Endothelial cell of umbilical vein (primary cell): ENCODE measurements at regions not wholly inside any gene's neighbourhood (a gene's known extent, or its start where the extent isn't known, plus 50 kb on each side); places are given as distances from the start of the nearest gene placed in this dataset.

Experiments used
- BruUV-seq: library from RNA; stranded (reverse); fragments of 400-500 nt; replicated peaks from 2 replicates; lab custom pipeline; 2021; lab: Mats Ljungman, UMichigan
- CTCF ChIA-PET: fragments of 300-600, 350-600 bp; sonication (Branson Sonifier 250); formaldehyde crosslinking; loops from one replicate; lab custom pipeline; 2021; ENCODE audit warnings: antibody characterized with exemption, inconsistent platforms; lab: Charles Lee
- POLR2A ChIA-PET: fragments of 300-600, 350-600 bp; sonication (Branson Sonifier 250); formaldehyde crosslinking; loops from one replicate; lab custom pipeline; 2021; ENCODE audit warnings: antibody characterized with exemption, inconsistent platforms; lab: Charles Lee
- DNase-seq: peaks from one replicate; pipeline ENCODE4 v3.0.0-alpha.2; 2011; ENCODE audit warnings: low read depth, low spot score
- FAIRE-seq: peaks from 2 replicates; lab custom pipeline; 2011; peaks lifted over from hg19 to GRCh38; lab: Jason Lieb, UNC
- H2AFZ ChIP-seq: 2 replicates; pipeline ENCODE4 v1.6.0; 2012; ENCODE audit warnings: low read depth, low read length, control low read depth, inconsistent platforms
- H3K27ac ChIP-seq: 2 replicates; pipeline ENCODE4 v1.5.1; 2011; ENCODE audit warnings: low read depth, mild to moderate bottlenecking, control low read depth, low read length, moderate library complexity; ENCODE audit not compliant: insufficient read depth
- H3K27me3 ChIP-seq, 2 experiments: 2 replicates each; pipeline versions ENCODE4 v1.6.0 to v1.6.1; 2011; ENCODE audit warnings: low read length in 2 of 2, mixed read lengths in 1 of 2; ENCODE audit not compliant: control insufficient read depth in 2 of 2, insufficient read depth in 2 of 2
- H3K36me3 ChIP-seq, 2 experiments: 2 replicates in 1 of 2; 3 replicates in 1 of 2; pipeline ENCODE4 v1.5.1; 2011; ENCODE audit warnings: low read length in 2 of 2, mild to moderate bottlenecking in 1 of 2, moderate library complexity in 1 of 2; ENCODE audit not compliant: control insufficient read depth in 2 of 2, insufficient read depth in 2 of 2; ENCODE audit errors: extremely low read depth in 1 of 2
- H3K4me1 ChIP-seq: 3 replicates; pipeline ENCODE4 v1.5.1; 2011; ENCODE audit warnings: mild to moderate bottlenecking, low read length; ENCODE audit not compliant: control insufficient read depth, insufficient read depth; ENCODE audit errors: extremely low read depth
- H3K4me2 ChIP-seq: 2 replicates; pipeline ENCODE4 v1.6.1; 2011; ENCODE audit warnings: low read length, control low read depth, mixed read lengths; ENCODE audit not compliant: insufficient read depth
- H3K4me3 ChIP-seq, 3 experiments: fragments of 200-600 bp in 1 of 3; sonication (generic), shearing (Covaris generic) in 1 of 3; replicated peaks in 1 of 3; 2 replicates each; pipeline ENCODE4 v1.5.1; 2011 to 2016; ENCODE audit warnings: control low read depth in 3 of 3, low read length in 3 of 3, mild to moderate bottlenecking in 2 of 3, inconsistent platforms in 1 of 3, low read depth in 1 of 3, moderate library complexity in 1 of 3; ENCODE audit not compliant: insufficient read depth in 1 of 3
- H3K79me2 ChIP-seq: 2 replicates; pipeline ENCODE4 v1.6.0; 2012; ENCODE audit warnings: low read length, inconsistent platforms; ENCODE audit not compliant: control insufficient read depth, insufficient read depth
- H3K9ac ChIP-seq: replicated peaks from 2 replicates; pipeline ENCODE3; 2011; ENCODE audit warnings: low read length, control low read depth; ENCODE audit not compliant: insufficient read depth; ENCODE audit errors: extremely low read depth
- H3K9me1 ChIP-seq: replicated peaks from 3 replicates; pipeline ENCODE4 v1.6.0; 2011; ENCODE audit warnings: mild to moderate bottlenecking, low read length; ENCODE audit not compliant: control insufficient read depth, insufficient read depth; ENCODE audit errors: extremely low read depth
- H3K9me3 ChIP-seq: replicated peaks from 2 replicates; pipeline ENCODE4 v1.5.1; 2012; ENCODE audit warnings: low read length, inconsistent platforms; ENCODE audit not compliant: control insufficient read depth, insufficient read depth
- H4K20me1 ChIP-seq: replicated peaks from 2 replicates; pipeline ENCODE3; 2011; ENCODE audit warnings: mild to moderate bottlenecking, low read length; ENCODE audit not compliant: control insufficient read depth, insufficient read depth; ENCODE audit errors: extremely low read depth
- EZH2 ChIP-seq: IDR thresholded peaks from 2 replicates; pipeline ENCODE4 v1.6.1; 2012; ENCODE audit warnings: borderline replicate concordance, low read depth, mild to moderate bottlenecking, moderate library complexity, low read length, inconsistent platforms; ENCODE audit not compliant: severe bottlenecking
- FOS ChIP-seq: IDR thresholded peaks from 2 replicates; pipeline ENCODE4 v1.6.1; 2011; ENCODE audit warnings: mild to moderate bottlenecking, low read length, moderate library complexity, borderline replicate concordance; ENCODE audit not compliant: insufficient read depth
- GATA2 ChIP-seq: IDR thresholded peaks from 2 replicates; pipeline ENCODE4 v1.7.0; 2011; ENCODE audit warnings: low read depth, mild to moderate bottlenecking, moderate library complexity, mixed read lengths, low read length; ENCODE audit not compliant: insufficient read length, insufficient read depth
- JUN ChIP-seq: IDR thresholded peaks from 2 replicates; pipeline ENCODE4 v1.6.1; 2011; ENCODE audit warnings: borderline replicate concordance, low read depth; ENCODE audit not compliant: insufficient read length, insufficient read depth
- MAX ChIP-seq: IDR thresholded peaks from 2 replicates; pipeline ENCODE4 v1.6.1; 2011; ENCODE audit not compliant: insufficient read depth, insufficient read length
- MYC ChIP-seq: IDR thresholded peaks from one replicate; pipeline ENCODE4 v1.6.1; 2011; ENCODE audit warnings: mild to moderate bottlenecking, low read depth, low read length
- POLR2A ChIP-seq: IDR thresholded peaks from 2 replicates; pipeline ENCODE4 v1.6.1; 2012; ENCODE audit warnings: low read depth, mild to moderate bottlenecking, control low read depth, low read length
- POLR2AphosphoS5 ChIP-seq: IDR thresholded peaks from 2 replicates; pipeline ENCODE4 v1.6.1; 2012; ENCODE audit warnings: low read depth, mild to moderate bottlenecking, control low read depth, low read length, moderate library complexity; ENCODE audit not compliant: insufficient read depth
- dilution Hi-C: fragments of 300-500 bp; cut with MboI; formaldehyde crosslinking; loops from one replicate; pipeline ENCODE4 v1.15.0; 2019; ENCODE audit warnings: low sequenced_read_pairs; ENCODE audit not compliant: extremely low pct_ligation_motif_present
- intact Hi-C: fragments of 100-400 bp; cut with micrococcal nuclease; formaldehyde crosslinking; loops from one replicate; pipeline ENCODE4 v1.10.0; 2022
- TF ChIP-seq, protein P1 (sequence below), 2 donors: IDR thresholded peaks; 1 replicate in 1 of 2; 2 replicates in 1 of 2; pipeline ENCODE4 v1.5.1; 2011; ENCODE audit warnings: low read length in 2 of 2, mild to moderate bottlenecking in 2 of 2, moderate library complexity in 2 of 2, control low read depth in 1 of 2, inconsistent platforms in 1 of 2, low read depth in 1 of 2; ENCODE audit not compliant: insufficient read depth in 1 of 2; ENCODE audit errors: extremely low read depth in 1 of 2

DNA sequence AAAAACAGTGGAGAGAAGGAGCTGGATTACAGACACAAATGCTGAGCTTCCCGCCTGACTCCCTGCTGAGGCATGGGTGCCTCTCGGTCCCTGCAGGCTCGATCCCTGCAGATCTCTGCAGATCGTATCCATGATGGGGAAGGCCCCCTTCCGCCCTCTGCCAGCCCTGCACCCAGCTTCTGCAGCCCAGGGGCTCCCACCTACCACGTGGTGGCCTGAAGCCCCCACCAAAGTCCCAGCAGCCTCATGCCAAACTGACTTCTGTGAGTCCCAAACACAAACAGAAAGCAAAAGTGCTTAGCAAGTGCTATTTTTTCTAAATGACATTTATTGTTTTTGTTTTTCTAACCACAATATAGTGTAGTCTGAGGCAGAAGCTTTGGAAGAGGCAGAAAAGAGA lies 127.1 kb upstream of the CHST15 start:
- Histone ChIP-seq H2AFZ (no peak overlapping the region), H4K20me1 (no peaks in the 10 kb centered on the region), H3K4me3 (no peak overlapping the region), H3K9me3 (no peaks in the 10 kb centered on the region), H3K79me2 (no peaks in the 10 kb centered on the region), H3K36me3 (no peaks in the 10 kb centered on the region), H3K4me2 (no peak overlapping the region), H3K27me3 (no peaks in the 10 kb centered on the region), H3K27ac (no peak overlapping the region), H3K4me1 (peaks cover 9% of the 10 kb centered on the region), H3K9me1 (no peaks in the 10 kb centered on the region), H3K9ac (no peak overlapping the region)
- ChIA-PET CTCF (interaction anchor here (0.7 to 1.0 kb wide), 3 partner anchors 18 to 226 kb away, joined by 3 to 4 read pairs (median 3); no protein-coding TSS in a partner anchor), POLR2A (no interaction called here)
- DNase-seq = no peak
- intact Hi-C loops (no loop called here), dilution Hi-C loops (no loop called here)
- no TSS peak for BruUV-seq
- no peak for TF ChIP-seq JUN
- TF ChIP-seq MYC = no peak
- no peak for TF ChIP-seq EZH2
- no peak for TF ChIP-seq MAX
- TF ChIP-seq FOS = no peak
- TF ChIP-seq, protein P1, sequence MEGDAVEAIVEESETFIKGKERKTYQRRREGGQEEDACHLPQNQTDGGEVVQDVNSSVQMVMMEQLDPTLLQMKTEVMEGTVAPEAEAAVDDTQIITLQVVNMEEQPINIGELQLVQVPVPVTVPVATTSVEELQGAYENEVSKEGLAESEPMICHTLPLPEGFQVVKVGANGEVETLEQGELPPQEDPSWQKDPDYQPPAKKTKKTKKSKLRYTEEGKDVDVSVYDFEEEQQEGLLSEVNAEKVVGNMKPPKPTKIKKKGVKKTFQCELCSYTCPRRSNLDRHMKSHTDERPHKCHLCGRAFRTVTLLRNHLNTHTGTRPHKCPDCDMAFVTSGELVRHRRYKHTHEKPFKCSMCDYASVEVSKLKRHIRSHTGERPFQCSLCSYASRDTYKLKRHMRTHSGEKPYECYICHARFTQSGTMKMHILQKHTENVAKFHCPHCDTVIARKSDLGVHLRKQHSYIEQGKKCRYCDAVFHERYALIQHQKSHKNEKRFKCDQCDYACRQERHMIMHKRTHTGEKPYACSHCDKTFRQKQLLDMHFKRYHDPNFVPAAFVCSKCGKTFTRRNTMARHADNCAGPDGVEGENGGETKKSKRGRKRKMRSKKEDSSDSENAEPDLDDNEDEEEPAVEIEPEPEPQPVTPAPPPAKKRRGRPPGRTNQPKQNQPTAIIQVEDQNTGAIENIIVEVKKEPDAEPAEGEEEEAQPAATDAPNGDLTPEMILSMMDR (IDR thresholded peaks at IDR 0.05; ENCODE audit: extremely low read depth in 1 of 2, insufficient read depth in 1 of 2, low read depth in 1 of 2, low read length in 2 of 2) = no peak
- no peak for TF ChIP-seq POLR2AphosphoS5
- TF ChIP-seq GATA2 = no peak
- TF ChIP-seq POLR2A = no peak
- no peak for FAIRE-seq
